ENCODE measurements at regions not wholly inside any gene's neighbourhood (a gene's known extent, or its start where the extent isn't known, plus 50 kb on each side); places are given as distances from the start of the nearest gene placed in this dataset.

- TF ChIP-seq CTCF (IDR thresholded peaks at IDR 0.05): no peak
- TF ChIP-seq POLR2A (IDR thresholded peaks at IDR 0.05): no peak
These were observed 733.6 kb upstream of the MAN1A1 start for GRCh38 chr6:120083186-120083585.

Measured in body of pancreas (tissue), 4 donors.